GM18520 (cell line): ENCODE measurements at regions not wholly inside any gene's neighbourhood (a gene's known extent, or its start where the extent isn't known, plus 50 kb on each side); places are given as distances from the start of the nearest gene placed in this dataset.

Source experiments
- ATAC-seq: cut with Tn5 transposase; IDR thresholded peaks from one replicate; pipeline ENCODE4 v1.9.1; 2021; ENCODE audit not compliant: unreplicated experiment

GRCh38 chr3:135781026-135781815 lies 184.3 kb upstream of the PPP2R3A start:
- no peak for ATAC-seq

- peak; percentile 46 for ATAC-seq
Observed at GRCh38 chr3:135784557-135784956, 181.0 kb upstream of the PPP2R3A start.

GRCh38 chr3:135788146-135788545 lies 177.4 kb upstream of the PPP2R3A start:
- no peak for ATAC-seq

GRCh38 chr3:135788978-135789377 lies 176.6 kb upstream of the PPP2R3A start:
- no peak for ATAC-seq

- no peak for ATAC-seq
Observed at GRCh38 chr3:135792174-135792573, 173.4 kb upstream of the PPP2R3A start.

- no peak for ATAC-seq
Observed at GRCh38 chr3:135792858-135793475, 172.6 kb upstream of the PPP2R3A start.

GRCh38 chr3:135800071-135800549 lies 165.4 kb upstream of the PPP2R3A start:
- ATAC-seq, result no peak

- ATAC-seq, result no peak
Observed at GRCh38 chr3:135801018-135801417, 164.5 kb upstream of the PPP2R3A start.

- no peak for ATAC-seq
Observed at GRCh38 chr3:135802171-135802570, 163.4 kb upstream of the PPP2R3A start.

GRCh38 chr3:135803028-135803692 lies 162.4 kb upstream of the PPP2R3A start:
- ATAC-seq, result no peak

GRCh38 chr3:135805752-135806151 lies 159.8 kb upstream of the PPP2R3A start:
- no peak for ATAC-seq

GRCh38 chr3:135806317-135806716 lies 159.2 kb upstream of the PPP2R3A start:
- no peak for ATAC-seq

GRCh38 chr3:135807879-135808278 lies 157.6 kb upstream of the PPP2R3A start:
- ATAC-seq, result no peak

GRCh38 chr3:135809021-135809634 lies 156.4 kb upstream of the PPP2R3A start:
- no peak for ATAC-seq

GRCh38 chr3:135811651-135812050 lies 153.9 kb upstream of the PPP2R3A start:
- ATAC-seq, result no peak

GRCh38 chr3:135812057-135812456 lies 153.5 kb upstream of the PPP2R3A start:
- ATAC-seq, result no peak

GRCh38 chr3:135834465-135834864 lies 131.1 kb upstream of the PPP2R3A start:
- ATAC-seq, result no peak

GRCh38 chr3:135837977-135838631 lies 127.4 kb upstream of the PPP2R3A start:
- ATAC-seq, result no peak

GRCh38 chr3:135840436-135840835 lies 125.1 kb upstream of the PPP2R3A start:
- no peak for ATAC-seq

- ATAC-seq, result no peak
Observed at GRCh38 chr3:135844386-135844785, 121.1 kb upstream of the PPP2R3A start.

GRCh38 chr3:135848051-135848450 lies 117.5 kb upstream of the PPP2R3A start:
- no peak for ATAC-seq
